ENCODE measurements at regions not wholly inside any gene's neighbourhood (a gene's known extent, or its start where the extent isn't known, plus 50 kb on each side); places are given as distances from the start of the nearest gene placed in this dataset.

GRCh38 chr2:13102397-13103063 is 385.8 kb downstream of the TRIB2 start:
- in situ Hi-C loops (cut with HindIII; ENCODE audit: low pct_unique_long_range_greater_than_20kb, low sequenced_read_pairs) (no loop called here), intact Hi-C loops (cut with micrococcal nuclease; ENCODE audit: unreplicated experiment) (no loop called here)
- no peak overlapping the region for H3K4me3 ChIP-seq (ENCODE audit: low read depth in 2 of 2, low read length in 2 of 2)
- no peaks in the 10 kb centered on the region for H3K9me3 ChIP-seq (ENCODE audit: control insufficient read depth, insufficient read depth, low read depth, low read length)
- no peaks in the 10 kb centered on the region for H3K4me1 ChIP-seq (ENCODE audit: control insufficient read depth, insufficient read depth, low read length)
- H3K27me3 ChIP-seq (ENCODE audit: control insufficient read depth, insufficient read depth, low read length), result no peaks in the 10 kb centered on the region
- no peak for TF ChIP-seq REST (IDR thresholded peaks at IDR 0.05; ENCODE audit: insufficient read depth in 1 of 2, low read depth in 2 of 2, low read length in 1 of 2)
- no peak for TF ChIP-seq SIN3A (IDR thresholded peaks at IDR 0.05; ENCODE audit: borderline replicate concordance, insufficient read depth, low read depth, low read length)
- no peak for TF ChIP-seq TCF7L2 (IDR thresholded peaks at IDR 0.05; ENCODE audit: low read depth, low read length)
- TF ChIP-seq CTCF (IDR thresholded peaks at IDR 0.05), result no peak
- no peak for TF ChIP-seq POLR2AphosphoS5 (IDR thresholded peaks at IDR 0.05; ENCODE audit: low read depth, low read length)
- DNase-seq (ENCODE audit: low read depth, low spot score) (no peak), ATAC-seq (no peak)
- CTCF ChIA-PET, result no interaction called here
- POLR2A ChIA-PET, result no interaction called here
- no peak overlapping the region for H3K27ac ChIP-seq (ENCODE audit: low read length)
- BruUV-seq (replicated peaks), result no TSS peak
- no peaks in the 10 kb centered on the region; the same call in 1 of the 2 replicates for H3K36me3 ChIP-seq (ENCODE audit: control insufficient read depth, insufficient read depth, low read length)

- no peaks in the 10 kb centered on the region for H3K4me1 ChIP-seq (ENCODE audit: control insufficient read depth, insufficient read depth, low read length)
- in situ Hi-C loops (cut with HindIII; ENCODE audit: low pct_unique_long_range_greater_than_20kb, low sequenced_read_pairs) (no loop called here), intact Hi-C loops (cut with micrococcal nuclease; ENCODE audit: unreplicated experiment) (no loop called here)
- no TSS peak for BruUV-seq (replicated peaks)
- DNase-seq (ENCODE audit: low read depth, low spot score), result no peak
- CTCF ChIA-PET, result no interaction called here
- no peak for TF ChIP-seq POLR2AphosphoS5 (IDR thresholded peaks at IDR 0.05; ENCODE audit: low read depth, low read length)
- TF ChIP-seq SIN3A (IDR thresholded peaks at IDR 0.05; ENCODE audit: borderline replicate concordance, insufficient read depth, low read depth, low read length), result no peak
- no peak for TF ChIP-seq TCF7L2 (IDR thresholded peaks at IDR 0.05; ENCODE audit: low read depth, low read length)
- no peak for TF ChIP-seq CTCF (IDR thresholded peaks at IDR 0.05)
- TF ChIP-seq REST (IDR thresholded peaks at IDR 0.05; ENCODE audit: insufficient read depth in 1 of 2, low read depth in 2 of 2, low read length in 1 of 2), result no peak
- POLR2A ChIA-PET, result no interaction called here
- H3K9me3 ChIP-seq (ENCODE audit: control insufficient read depth, insufficient read depth, low read depth, low read length), result no peaks in the 10 kb centered on the region
- H3K27ac ChIP-seq (ENCODE audit: low read length), result no peak overlapping the region
- no peak for ATAC-seq
- no peaks in the 10 kb centered on the region; the same call in 1 of the 2 replicates for H3K36me3 ChIP-seq (ENCODE audit: control insufficient read depth, insufficient read depth, low read length)
- H3K4me3 ChIP-seq (ENCODE audit: low read depth in 2 of 2, low read length in 2 of 2), result no peak overlapping the region
- H3K27me3 ChIP-seq (ENCODE audit: control insufficient read depth, insufficient read depth, low read length), result no peaks in the 10 kb centered on the region
These were observed 386.4 kb downstream of the TRIB2 start for GRCh38 chr2:13103151-13103550.

Data from Panc1 (cell line).